HCT116 (cell line): ENCODE measurements at regions not wholly inside any gene's neighbourhood (a gene's known extent, or its start where the extent isn't known, plus 50 kb on each side); places are given as distances from the start of the nearest gene placed in this dataset.

Experiments
- ATAC-seq: fragments of 200-7000 bp; cut with Tn5 transposase; 2 replicates; pipeline ENCODE4 v1.9.1; 2020; ENCODE audit warnings: mild to moderate bottlenecking, moderate library complexity
- BruUV-seq: library from RNA; stranded (reverse); fragments of 400-500 nt; replicated peaks from 2 replicates; lab custom pipeline; 2021; lab: Mats Ljungman, UMichigan
- CTCF ChIA-PET: fragments of 300-600 bp; sonication (Branson Sonifier 250); formaldehyde crosslinking; loops from one replicate; lab custom pipeline; 2021; ENCODE audit warnings: antibody characterized with exemption; lab: Charles Lee
- POLR2A ChIA-PET: fragments of 300-600, 350-600 bp; sonication (Branson Sonifier 250); formaldehyde crosslinking; loops from one replicate; lab custom pipeline; 2021; ENCODE audit warnings: antibody characterized with exemption; lab: Charles Lee
- RAD21 ChIA-PET, 2 experiments: fragments of 300-600 bp; sonication (Branson Sonifier 250); formaldehyde crosslinking; loops; one replicate each; lab custom pipeline; 2023; ENCODE audit warnings: low total read pairs in 2 of 2; ENCODE audit not compliant: uncharacterized antibody in 2 of 2, unreplicated experiment in 2 of 2, low non-redundant PET in 1 of 2; lab: Charles Lee
- DNase-seq: peaks from one replicate; pipeline ENCODE4 v3.0.0-alpha.2; 2010; ENCODE audit warnings: low read depth, low spot score
- H2AFZ ChIP-seq: fragments of 200-600 bp; shearing (Covaris generic), sonication (generic); 2 replicates; pipeline ENCODE4 v1.6.1; 2017; ENCODE audit warnings: low read depth, mixed run types, mixed read lengths, antibody characterized with exemption, low read length; ENCODE audit not compliant: poor library complexity, severe bottlenecking
- H3K27ac ChIP-seq: 2 replicates; pipeline ENCODE4 v1.5.1; 2012; ENCODE audit warnings: low read depth, low read length
- H3K27me3 ChIP-seq: fragments of 200-600 bp; sonication (generic); 2 replicates; pipeline ENCODE4 v1.6.1; 2016; ENCODE audit warnings: mixed run types, low read length, mixed read lengths; ENCODE audit not compliant: insufficient read depth
- H3K36me3 ChIP-seq, 2 experiments: fragments of 200-500 bp in 1 of 2; fragments of 200-600 bp in 1 of 2; sonication (Bioruptor generic) in 1 of 2; sonication (generic) in 1 of 2; 2 replicates each; pipeline versions ENCODE4 v1.5.1 to v1.6.1; 2014 to 2016; ENCODE audit warnings: low read length in 2 of 2, inconsistent platforms in 1 of 2, mixed read lengths in 1 of 2, mixed run types in 1 of 2; ENCODE audit not compliant: insufficient read depth in 2 of 2, control insufficient read depth in 1 of 2
- H3K4me1 ChIP-seq, 2 experiments: fragments of 200-600 bp in 1 of 2; sonication (generic) in 1 of 2; 2 replicates each; pipeline versions ENCODE4 v1.5.1 to v1.6.1; 2012 to 2017; ENCODE audit warnings: low read length in 2 of 2, inconsistent platforms in 1 of 2, mild to moderate bottlenecking in 1 of 2, mixed read lengths in 1 of 2, mixed run types in 1 of 2, moderate library complexity in 1 of 2; ENCODE audit not compliant: insufficient read depth in 2 of 2, control insufficient read depth in 1 of 2
- H3K4me2 ChIP-seq: fragments of 200-600 bp; sonication (generic); 2 replicates; pipeline ENCODE4 v1.6.1; 2017; ENCODE audit warnings: mixed run types, low read length, mixed read lengths
- H3K4me3 ChIP-seq, 2 experiments: fragments of 200-600 bp in 1 of 2; sonication (generic) in 1 of 2; replicated peaks in 1 of 2; 2 replicates each; pipeline ENCODE4 v1.5.1; 2011 to 2016; ENCODE audit warnings: low read length in 2 of 2, control low read depth in 1 of 2, low read depth in 1 of 2, mild to moderate bottlenecking in 1 of 2, mixed read lengths in 1 of 2, mixed run types in 1 of 2
- H3K79me2 ChIP-seq: fragments of 200-600 bp; sonication (generic); 2 replicates; pipeline ENCODE4 v1.6.1; 2017; ENCODE audit warnings: mild to moderate bottlenecking, mixed run types, low read length, moderate library complexity, mixed read lengths; ENCODE audit not compliant: insufficient read depth
- H3K9ac ChIP-seq: fragments of 200-600 bp; sonication (generic); 2 replicates; pipeline ENCODE4 v1.6.1; 2016; ENCODE audit warnings: low read length, mixed read lengths
- H3K9me2 ChIP-seq: fragments of 200-600 bp; sonication (generic), shearing (Covaris generic); 2 replicates; pipeline ENCODE4 v1.6.1; 2017; ENCODE audit warnings: mixed run types, mild to moderate bottlenecking, moderate library complexity; ENCODE audit not compliant: insufficient read depth
- H3K9me3 ChIP-seq, 2 experiments: fragments of 200-500 bp in 1 of 2; fragments of 200-600 bp in 1 of 2; sonication (Bioruptor generic) in 1 of 2; sonication (generic) in 1 of 2; 2 replicates each; pipeline ENCODE4 v1.6.1; 2014 to 2017; ENCODE audit warnings: low read length in 2 of 2, mixed read lengths in 2 of 2, inconsistent platforms in 1 of 2, low read depth in 1 of 2, mild to moderate bottlenecking in 1 of 2, mixed run types in 1 of 2, moderate library complexity in 1 of 2; ENCODE audit not compliant: control insufficient read depth in 1 of 2, insufficient read depth in 1 of 2
- H4K20me1 ChIP-seq: fragments of 200-600 bp; sonication (generic), shearing (Covaris generic); 2 replicates; pipeline ENCODE4 v1.6.1; 2017; ENCODE audit warnings: mixed run types, mild to moderate bottlenecking, moderate library complexity; ENCODE audit not compliant: insufficient read depth
- CEBPB ChIP-seq: IDR thresholded peaks from 2 replicates; pipeline ENCODE4 v1.6.1; 2012; ENCODE audit warnings: low read depth
- CTCF ChIP-seq, 3 experiments: fragments of 200-600 bp in 1 of 3; sonication (generic) in 1 of 3; IDR thresholded peaks in 2 of 3; conservative IDR thresholded peaks in 1 of 3; 2 replicates each; pipeline ENCODE4 v1.5.1; 2012 to 2017; ENCODE audit warnings: low read depth in 2 of 3, low read length in 2 of 3, antibody characterized with exemption in 1 of 3, borderline replicate concordance in 1 of 3, control low read depth in 1 of 3, mild to moderate bottlenecking in 1 of 3, mixed read lengths in 1 of 3, mixed run types in 1 of 3, moderate library complexity in 1 of 3; ENCODE audit not compliant: insufficient read depth in 1 of 3
- EGR1 ChIP-seq: IDR thresholded peaks from 2 replicates; pipeline ENCODE4 v1.6.1; 2012; ENCODE audit warnings: low read depth
- EZH2phosphoT487 ChIP-seq: fragments of 200-600 bp; IDR thresholded peaks from 2 replicates; pipeline ENCODE4 v1.6.1; 2018; ENCODE audit warnings: antibody characterized with exemption, borderline replicate concordance
- FOSL1 ChIP-seq: IDR thresholded peaks from 2 replicates; pipeline ENCODE4 v1.6.1; 2012; ENCODE audit warnings: low read depth
- JUND ChIP-seq: IDR thresholded peaks from 2 replicates; pipeline ENCODE4 v1.6.1; 2012
- MAX ChIP-seq: IDR thresholded peaks from 2 replicates; pipeline ENCODE4 v1.6.1; 2012
- POLR2A ChIP-seq: IDR thresholded peaks from 2 replicates; pipeline ENCODE4 v1.7.0; 2011; ENCODE audit warnings: borderline replicate concordance; ENCODE audit not compliant: insufficient read depth, insufficient read length; ENCODE audit errors: extremely low read depth
- POLR2AphosphoS5 ChIP-seq: IDR thresholded peaks from 2 replicates; pipeline ENCODE4 v1.6.1; 2011; ENCODE audit warnings: mild to moderate bottlenecking, low read depth, low read length, moderate library complexity
- RAD21 ChIP-seq: IDR thresholded peaks from 2 replicates; pipeline ENCODE4 v1.6.1; 2012; ENCODE audit warnings: low read depth, mild to moderate bottlenecking
- REST ChIP-seq: IDR thresholded peaks from 2 replicates; pipeline ENCODE4 v1.6.1; 2012; ENCODE audit warnings: low read depth
- SIN3A ChIP-seq: IDR thresholded peaks from 2 replicates; pipeline ENCODE4 v1.6.1; 2012; ENCODE audit warnings: low read depth
- SP1 ChIP-seq: IDR thresholded peaks from 2 replicates; pipeline ENCODE4 v1.6.1; 2012; ENCODE audit warnings: low read depth
- TCF7L2 ChIP-seq: IDR thresholded peaks from 2 replicates; pipeline ENCODE4 v1.7.0; 2011; ENCODE audit warnings: borderline replicate concordance, inconsistent platforms; ENCODE audit not compliant: insufficient read depth, insufficient read length; ENCODE audit errors: extremely low read depth
- YY1 ChIP-seq: IDR thresholded peaks from 2 replicates; pipeline ENCODE4 v1.6.1; 2011; ENCODE audit warnings: low read length, low read depth, moderate library complexity, mild to moderate bottlenecking; ENCODE audit not compliant: insufficient replicate concordance; ENCODE audit errors: extremely low read depth
- ZFX ChIP-seq: fragments of 450-650 bp; IDR thresholded peaks from 2 replicates; pipeline ENCODE4 v1.6.1; 2017
- ZNF274 ChIP-seq: fragments of 200-500 bp; sonication (Bioruptor generic); IDR thresholded peaks from 2 replicates; pipeline ENCODE4 v1.6.1; 2014; ENCODE audit warnings: mild to moderate bottlenecking, low read depth, low read length, inconsistent platforms
- intact Hi-C: fragments of 100-400 bp; cut with micrococcal nuclease; formaldehyde crosslinking; loops from 2 replicates; pipeline ENCODE4 v1.10.0; 2022

DNA sequence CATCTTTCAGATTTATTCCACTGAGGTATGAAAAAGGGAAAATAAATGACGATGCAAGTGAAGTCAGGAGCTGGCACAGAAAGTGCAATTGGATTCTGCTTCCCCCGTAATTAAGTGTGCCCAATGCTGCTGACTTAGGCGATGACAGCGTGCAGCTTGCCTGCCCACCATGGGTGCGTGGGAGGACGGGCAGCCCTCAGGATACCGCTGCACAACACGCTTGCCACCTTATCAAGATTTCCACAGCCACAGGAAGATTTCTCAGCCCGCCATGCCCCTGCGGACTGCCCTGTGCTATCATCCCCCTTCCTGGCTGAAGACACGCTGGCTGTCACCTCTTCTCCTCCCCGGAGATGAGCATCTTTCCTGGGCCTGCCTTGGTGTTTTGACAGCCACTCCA lies 103.3 kb upstream of the BACH2 start:
- RAD21 ChIA-PET, result no interaction called here
- H3K4me1 ChIP-seq, result peaks cover 0 to 5% of the 10 kb centered on the region in 2 experiments; a peak in 1 of 4 replicates
- TF ChIP-seq REST (no peak), POLR2AphosphoS5 (no peak), ZFX (no peak), YY1 (no peak), CEBPB (no peak), SP1 (no peak), EGR1 (no peak), POLR2A (no peak), ZNF274 (no peak), RAD21 (no peak), JUND (no peak), EZH2phosphoT487 (no peak), SIN3A (no peak), TCF7L2 (no peak), MAX (no peak), FOSL1 (no peak), CTCF (IDR thresholded peaks at IDR 0.05 in 2 of 3, conservative IDR thresholded peaks at IDR 0.05 in 1 of 3; ENCODE audit: borderline replicate concordance in 1 of 3, insufficient read depth in 1 of 3, low read depth in 2 of 3, low read length in 2 of 3) (no peak)
- TF ChIP-seq, all 23 proteins: peak for 0

More for the DNA sequence above, 103.3 kb upstream of the BACH2 start:
- ATAC-seq (no peak), DNase-seq (no peak)
- CTCF ChIA-PET, result no interaction called here
- POLR2A ChIA-PET, result no interaction called here
- Histone ChIP-seq H3K27ac (no peak overlapping the region), H3K36me3 (no peaks in the 10 kb centered on the region), H4K20me1 (no peaks in the 10 kb centered on the region), H3K4me2 (no peak overlapping the region), H3K27me3 (no peaks in the 10 kb centered on the region), H3K9me2 (no peaks in the 10 kb centered on the region), H3K79me2 (no peaks in the 10 kb centered on the region), H3K4me3 (no peak overlapping the region), H2AFZ (no peak overlapping the region), H3K9ac (no peak overlapping the region), H3K9me3 (no peaks in the 10 kb centered on the region)
- no TSS peak for BruUV-seq
- intact Hi-C loops, result loop anchor here (10.0 kb wide), 1 partner anchor 185 kb away; no protein-coding TSS in a partner anchor
